ENCODE measurements at regions not wholly inside any gene's neighbourhood (a gene's known extent, or its start where the extent isn't known, plus 50 kb on each side); places are given as distances from the start of the nearest gene placed in this dataset.
A peak's percentile ranks its signal among the peaks of the same experiment; 100 is the strongest.

GRCh38 chr2:234309431-234309830, 187.4 kb downstream of the ARL4C start:
- no peak overlapping the region for H2AFZ ChIP-seq (ENCODE audit: low read length)

GRCh38 chr2:234308813-234309195, 188.1 kb downstream of the ARL4C start:
- no peak overlapping the region for H3K9ac ChIP-seq (ENCODE audit: low read length)
- H3K4me3 ChIP-seq (ENCODE audit: low read length) = no peak overlapping the region
- peaks cover 7% of the 10 kb centered on the region for H3K4me1 ChIP-seq (ENCODE audit: low read length)
- H3K4me2 ChIP-seq (ENCODE audit: low read depth, low read length, poor library complexity, severe bottlenecking) = no peak overlapping the region
- H3K27me3 ChIP-seq (ENCODE audit: low read length) = no peaks in the 10 kb centered on the region
- H3K79me2 ChIP-seq (ENCODE audit: low read length) = no peaks in the 10 kb centered on the region
- H2AFZ ChIP-seq (ENCODE audit: low read length) = no peak overlapping the region
- H3K36me3 ChIP-seq (ENCODE audit: insufficient read depth, low read length) = no peaks in the 10 kb centered on the region
- H3K9me3 ChIP-seq (ENCODE audit: low read length) = no peaks in the 10 kb centered on the region
- no peak overlapping the region for H3K27ac ChIP-seq (ENCODE audit: low read length)
- no peaks in the 10 kb centered on the region for H3K9me2 ChIP-seq (replicated peaks; ENCODE audit: insufficient read depth, low read length)
- peak; percentile 63 for DNase-seq
- no peaks in the 10 kb centered on the region for H4K20me1 ChIP-seq (ENCODE audit: insufficient read depth, low read depth, low read length)

More at GRCh38 chr2:234309431-234309830, 187.4 kb downstream of the ARL4C start:
- Histone ChIP-seq H3K36me3 (ENCODE audit: insufficient read depth, low read length) (no peaks in the 10 kb centered on the region), H3K4me1 (ENCODE audit: low read length) (peaks cover 7% of the 10 kb centered on the region), H3K27ac (ENCODE audit: low read length) (no peak overlapping the region), H3K4me2 (ENCODE audit: low read depth, low read length, poor library complexity, severe bottlenecking) (no peak overlapping the region), H3K4me3 (ENCODE audit: low read length) (no peak overlapping the region), H3K9ac (ENCODE audit: low read length) (no peak overlapping the region), H3K9me2 (replicated peaks; ENCODE audit: insufficient read depth, low read length) (no peaks in the 10 kb centered on the region), H3K27me3 (ENCODE audit: low read length) (no peaks in the 10 kb centered on the region), H3K9me3 (ENCODE audit: low read length) (no peaks in the 10 kb centered on the region), H3K79me2 (ENCODE audit: low read length) (no peaks in the 10 kb centered on the region), H4K20me1 (ENCODE audit: insufficient read depth, low read depth, low read length) (no peaks in the 10 kb centered on the region)
- no peak for DNase-seq

DNA sequence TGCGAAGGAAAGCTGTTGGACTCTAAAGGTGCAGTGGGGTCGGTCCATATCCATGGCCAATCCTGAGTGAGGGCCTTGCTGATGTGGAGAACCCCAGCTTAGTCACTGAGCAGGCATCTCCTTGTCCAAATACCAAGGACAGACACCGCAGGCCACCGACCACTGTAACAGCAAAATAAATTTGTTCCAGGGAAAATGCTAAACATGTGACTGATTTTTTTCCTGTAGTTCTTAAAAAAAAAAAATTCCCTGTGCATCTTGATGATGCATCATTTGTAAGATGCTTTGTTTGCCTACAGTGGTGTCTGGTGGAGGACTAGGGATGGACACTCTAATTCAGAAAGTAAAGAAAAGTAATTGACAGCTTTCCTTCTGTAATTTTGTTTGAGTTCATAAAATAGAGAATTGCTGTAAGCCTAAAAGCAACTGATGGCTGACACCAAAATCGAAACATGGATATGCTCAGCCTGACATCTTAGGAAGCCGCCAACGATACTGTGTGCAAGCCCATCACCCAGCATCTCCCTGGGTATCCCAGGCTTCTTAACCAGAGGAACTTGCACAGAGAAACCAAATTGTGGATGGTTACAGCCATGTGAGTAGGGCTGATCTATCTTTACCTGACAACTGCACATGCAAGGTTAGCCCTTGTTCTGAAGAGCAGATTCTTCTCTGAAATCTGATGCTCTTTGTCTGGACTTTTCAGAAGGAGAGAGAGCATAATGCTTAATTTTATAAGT, 188.6 kb downstream of the ARL4C start:
- no peaks in the 10 kb centered on the region for H3K9me2 ChIP-seq (replicated peaks; ENCODE audit: insufficient read depth, low read length)
- no peak overlapping the region for H3K4me3 ChIP-seq (ENCODE audit: low read length)
- no peaks in the 10 kb centered on the region for H4K20me1 ChIP-seq (ENCODE audit: insufficient read depth, low read depth, low read length)
- H3K36me3 ChIP-seq (ENCODE audit: insufficient read depth, low read length) = no peaks in the 10 kb centered on the region
- no peak overlapping the region for H2AFZ ChIP-seq (ENCODE audit: low read length)
- H3K4me2 ChIP-seq (ENCODE audit: low read depth, low read length, poor library complexity, severe bottlenecking) = no peak overlapping the region
- peaks cover 7% of the 10 kb centered on the region for H3K4me1 ChIP-seq (ENCODE audit: low read length)
- H3K27me3 ChIP-seq (ENCODE audit: low read length) = no peaks in the 10 kb centered on the region
- no peak overlapping the region for H3K27ac ChIP-seq (ENCODE audit: low read length)
- no peak overlapping the region for H3K9ac ChIP-seq (ENCODE audit: low read length)
- DNase-seq = peak; percentile 40
- H3K9me3 ChIP-seq (ENCODE audit: low read length) = no peaks in the 10 kb centered on the region
- H3K79me2 ChIP-seq (ENCODE audit: low read length) = no peaks in the 10 kb centered on the region

GRCh38 chr2:234307322-234307961, 189.4 kb downstream of the ARL4C start:
- H4K20me1 ChIP-seq (ENCODE audit: insufficient read depth, low read depth, low read length) = no peaks in the 10 kb centered on the region
- peaks cover 7% of the 10 kb centered on the region for H3K4me1 ChIP-seq (ENCODE audit: low read length)
- H3K9me3 ChIP-seq (ENCODE audit: low read length) = no peaks in the 10 kb centered on the region

DNA sequence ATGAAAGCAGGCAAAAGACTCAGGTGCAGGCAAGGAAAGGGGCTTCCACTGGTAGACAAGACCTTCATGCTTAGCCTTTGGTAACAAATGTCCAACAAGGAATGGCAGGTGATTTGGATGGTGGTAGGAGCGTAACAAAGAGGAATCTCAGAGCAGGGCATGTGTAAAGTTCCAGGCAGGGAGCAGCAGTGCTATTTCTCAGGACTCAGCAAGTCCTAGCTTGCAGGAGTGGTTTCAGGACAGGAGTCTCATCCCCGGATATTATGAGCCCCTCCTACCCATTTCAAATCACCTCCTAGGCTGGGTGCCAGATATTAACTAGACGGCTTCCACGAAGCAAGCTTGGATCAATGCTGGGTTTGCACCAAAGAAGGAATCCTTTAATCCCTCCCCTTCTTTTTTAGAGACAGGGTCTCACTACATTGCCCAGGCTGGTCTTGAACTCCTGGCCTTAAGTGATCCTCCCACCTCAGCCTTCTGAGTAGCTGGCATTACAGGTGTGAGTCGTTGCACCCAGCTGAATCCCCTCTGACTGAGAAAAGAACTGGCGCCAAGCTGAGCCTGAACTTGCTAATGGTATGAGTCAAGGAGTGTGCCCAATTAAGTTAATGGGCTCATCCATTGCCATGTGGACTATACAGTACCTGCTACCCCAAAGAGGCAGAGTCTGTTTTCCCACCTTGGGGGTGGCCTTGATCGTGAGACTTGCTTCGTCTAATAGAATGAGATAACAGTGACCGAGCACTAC, 190.3 kb downstream of the ARL4C start:
- H3K9me3 ChIP-seq (ENCODE audit: low read length) = no peaks in the 10 kb centered on the region
- H3K9ac ChIP-seq (ENCODE audit: low read length) = no peak overlapping the region
- no peak overlapping the region for H3K27ac ChIP-seq (ENCODE audit: low read length)
- H3K79me2 ChIP-seq (ENCODE audit: low read length) = no peaks in the 10 kb centered on the region
- H3K4me3 ChIP-seq (ENCODE audit: low read length) = no peak overlapping the region
- H3K4me1 ChIP-seq (ENCODE audit: low read length) = peaks cover 7% of the 10 kb centered on the region
- no peaks in the 10 kb centered on the region for H3K36me3 ChIP-seq (ENCODE audit: insufficient read depth, low read length)
- H4K20me1 ChIP-seq (ENCODE audit: insufficient read depth, low read depth, low read length) = no peaks in the 10 kb centered on the region
- H2AFZ ChIP-seq (ENCODE audit: low read length) = no peak overlapping the region
- no peak overlapping the region for H3K4me2 ChIP-seq (ENCODE audit: low read depth, low read length, poor library complexity, severe bottlenecking)
- no peak for DNase-seq
- no peaks in the 10 kb centered on the region for H3K27me3 ChIP-seq (ENCODE audit: low read length)
- no peaks in the 10 kb centered on the region for H3K9me2 ChIP-seq (replicated peaks; ENCODE audit: insufficient read depth, low read length)

More at GRCh38 chr2:234307322-234307961, 189.4 kb downstream of the ARL4C start:
- no peaks in the 10 kb centered on the region for H3K9me2 ChIP-seq (replicated peaks; ENCODE audit: insufficient read depth, low read length)
- no peak overlapping the region for H3K9ac ChIP-seq (ENCODE audit: low read length)
- DNase-seq = no peak
- H3K36me3 ChIP-seq (ENCODE audit: insufficient read depth, low read length) = no peaks in the 10 kb centered on the region
- no peak overlapping the region for H3K27ac ChIP-seq (ENCODE audit: low read length)
- H3K4me3 ChIP-seq (ENCODE audit: low read length) = no peak overlapping the region
- H2AFZ ChIP-seq (ENCODE audit: low read length) = no peak overlapping the region
- no peaks in the 10 kb centered on the region for H3K79me2 ChIP-seq (ENCODE audit: low read length)
- no peak overlapping the region for H3K4me2 ChIP-seq (ENCODE audit: low read depth, low read length, poor library complexity, severe bottlenecking)
- no peaks in the 10 kb centered on the region for H3K27me3 ChIP-seq (ENCODE audit: low read length)

DNA sequence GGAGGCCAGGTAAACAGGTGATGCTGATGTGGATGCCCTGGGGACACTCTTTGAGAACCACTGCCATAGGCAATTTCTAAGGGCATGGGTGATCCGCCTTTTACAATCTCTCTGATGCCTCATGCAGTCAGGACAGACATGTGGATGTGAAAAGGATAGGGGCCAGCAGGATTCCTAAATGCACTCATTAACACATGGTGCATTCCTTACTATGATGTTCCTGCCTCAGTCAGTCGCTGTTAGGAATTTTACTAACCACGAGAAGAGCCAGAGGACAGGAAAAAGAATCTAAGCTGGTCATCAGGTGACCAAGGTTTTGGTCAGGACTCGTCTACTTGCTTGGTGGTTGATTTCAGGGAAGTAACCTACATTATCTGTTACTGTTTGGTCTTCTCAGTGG, 191.0 kb downstream of the ARL4C start:
- H3K4me3 ChIP-seq (ENCODE audit: low read length) = no peak overlapping the region
- no peak overlapping the region for H3K27ac ChIP-seq (ENCODE audit: low read length)
- H4K20me1 ChIP-seq (ENCODE audit: insufficient read depth, low read depth, low read length) = no peaks in the 10 kb centered on the region
- DNase-seq = no peak
- peaks cover 7% of the 10 kb centered on the region for H3K4me1 ChIP-seq (ENCODE audit: low read length)
- no peak overlapping the region for H3K9ac ChIP-seq (ENCODE audit: low read length)
- H3K79me2 ChIP-seq (ENCODE audit: low read length) = no peaks in the 10 kb centered on the region
- no peaks in the 10 kb centered on the region for H3K27me3 ChIP-seq (ENCODE audit: low read length)
- no peak overlapping the region for H2AFZ ChIP-seq (ENCODE audit: low read length)
- no peaks in the 10 kb centered on the region for H3K9me2 ChIP-seq (replicated peaks; ENCODE audit: insufficient read depth, low read length)
- no peaks in the 10 kb centered on the region for H3K36me3 ChIP-seq (ENCODE audit: insufficient read depth, low read length)
- no peak overlapping the region for H3K4me2 ChIP-seq (ENCODE audit: low read depth, low read length, poor library complexity, severe bottlenecking)
- H3K9me3 ChIP-seq (ENCODE audit: low read length) = no peaks in the 10 kb centered on the region

- Histone ChIP-seq H3K4me1 (ENCODE audit: low read length) (peaks cover 7% of the 10 kb centered on the region), H3K4me2 (ENCODE audit: low read depth, low read length, poor library complexity, severe bottlenecking) (no peak overlapping the region), H3K9me3 (ENCODE audit: low read length) (no peaks in the 10 kb centered on the region), H2AFZ (ENCODE audit: low read length) (no peak overlapping the region), H3K27ac (ENCODE audit: low read length) (no peak overlapping the region), H3K27me3 (ENCODE audit: low read length) (no peaks in the 10 kb centered on the region), H3K79me2 (ENCODE audit: low read length) (no peaks in the 10 kb centered on the region), H3K9ac (ENCODE audit: low read length) (no peak overlapping the region), H3K9me2 (replicated peaks; ENCODE audit: insufficient read depth, low read length) (no peaks in the 10 kb centered on the region), H3K36me3 (ENCODE audit: insufficient read depth, low read length) (no peaks in the 10 kb centered on the region), H3K4me3 (ENCODE audit: low read length) (no peak overlapping the region), H4K20me1 (ENCODE audit: insufficient read depth, low read depth, low read length) (no peaks in the 10 kb centered on the region)
- no peak for DNase-seq
Measured at GRCh38 chr2:234304950-234305349, 191.9 kb downstream of the ARL4C start.

GRCh38 chr2:234302664-234302991, 194.3 kb downstream of the ARL4C start:
- H3K4me3 ChIP-seq (ENCODE audit: low read length) = no peak overlapping the region
- H3K9ac ChIP-seq (ENCODE audit: low read length) = no peak overlapping the region
- no peak overlapping the region for H2AFZ ChIP-seq (ENCODE audit: low read length)
- DNase-seq = no peak
- H3K9me2 ChIP-seq (replicated peaks; ENCODE audit: insufficient read depth, low read length) = no peaks in the 10 kb centered on the region
- H4K20me1 ChIP-seq (ENCODE audit: insufficient read depth, low read depth, low read length) = no peaks in the 10 kb centered on the region
- H3K27me3 ChIP-seq (ENCODE audit: low read length) = no peaks in the 10 kb centered on the region
- H3K27ac ChIP-seq (ENCODE audit: low read length) = no peak overlapping the region
- no peaks in the 10 kb centered on the region for H3K9me3 ChIP-seq (ENCODE audit: low read length)
- no peaks in the 10 kb centered on the region for H3K79me2 ChIP-seq (ENCODE audit: low read length)
- H3K36me3 ChIP-seq (ENCODE audit: insufficient read depth, low read length) = no peaks in the 10 kb centered on the region
- H3K4me2 ChIP-seq (ENCODE audit: low read depth, low read length, poor library complexity, severe bottlenecking) = no peak overlapping the region
- H3K4me1 ChIP-seq (ENCODE audit: low read length) = no peaks in the 10 kb centered on the region
